IMR-90 (cell line): ENCODE measurements at regions not wholly inside any gene's neighbourhood (a gene's known extent, or its start where the extent isn't known, plus 50 kb on each side); places are given as distances from the start of the nearest gene placed in this dataset.

Experiments
- ATAC-seq: fragments of 200-7000 bp; cut with Tn5 transposase; 2 replicates; pipeline ENCODE4 v1.9.1; 2020; ENCODE audit warnings: low read depth, mild to moderate bottlenecking, moderate library complexity
- BruUV-seq: library from RNA; stranded (reverse); fragments of 400-500 nt; replicated peaks from 2 replicates; lab custom pipeline; 2021; lab: Mats Ljungman, UMichigan
- CTCF ChIA-PET: fragments of 300-600 bp; formaldehyde crosslinking; extraction: SDS; loops from one replicate; lab custom pipeline; 2021; ENCODE audit warnings: antibody characterized with exemption; lab: Yijun Ruan, JAX
- POLR2A ChIA-PET: fragments of 300-600 bp; sonication (Branson Sonifier 250); formaldehyde crosslinking; loops from one replicate; lab custom pipeline; 2022; ENCODE audit warnings: antibody characterized with exemption; ENCODE audit not compliant: unreplicated experiment; lab: Charles Lee
- DNase-seq: peaks from one replicate; pipeline ENCODE4 v3.0.0; 2013
- H2AFZ ChIP-seq: replicated peaks from 2 replicates; pipeline ENCODE3; 2013; ENCODE audit warnings: low read length, mild to moderate bottlenecking; ENCODE audit not compliant: poor library complexity
- H2AK5ac ChIP-seq: 2 replicates; pipeline ENCODE4 v1.6.1; 2013; ENCODE audit warnings: low read depth, low read length, inconsistent platforms
- H2AK9ac ChIP-seq: replicated peaks from 2 replicates; pipeline ENCODE3; 2013; ENCODE audit warnings: mild to moderate bottlenecking, low read depth, low read length, moderate library complexity; ENCODE audit not compliant: poor library complexity
- H2BK120ac ChIP-seq: 2 replicates; pipeline ENCODE4 v1.6.1; 2013; ENCODE audit warnings: low read depth, low read length, inconsistent platforms
- H2BK15ac ChIP-seq: 3 replicates; pipeline ENCODE4 v1.6.1; 2013; ENCODE audit warnings: low read depth, low read length, inconsistent platforms
- H2BK20ac ChIP-seq: 2 replicates; pipeline ENCODE4 v1.6.1; 2013; ENCODE audit warnings: low read depth, mild to moderate bottlenecking, inconsistent platforms, low read length, moderate library complexity
- H2BK5ac ChIP-seq: 2 replicates; pipeline ENCODE4 v1.6.1; 2013; ENCODE audit warnings: mild to moderate bottlenecking, low read depth, low read length, inconsistent platforms; ENCODE audit not compliant: poor library complexity, severe bottlenecking
- H3K14ac ChIP-seq: replicated peaks from 2 replicates; pipeline ENCODE4 v1.6.1; 2013; ENCODE audit warnings: low read depth, low read length, inconsistent platforms
- H3K18ac ChIP-seq: 2 replicates; pipeline ENCODE4 v1.6.1; 2013; ENCODE audit warnings: low read depth, low read length, control low read depth
- H3K23ac ChIP-seq: 2 replicates; pipeline ENCODE4 v1.6.1; 2013; ENCODE audit warnings: low read depth, low read length, inconsistent platforms
- H3K27ac ChIP-seq: 2 replicates; pipeline ENCODE4 v1.5.1; 2013; ENCODE audit warnings: mild to moderate bottlenecking, control low read depth, low read length; ENCODE audit not compliant: insufficient read depth
- H3K27me3 ChIP-seq: 2 replicates; pipeline ENCODE4 v1.6.1; 2013; ENCODE audit warnings: low read length; ENCODE audit not compliant: control insufficient read depth, insufficient read depth
- H3K36me3 ChIP-seq: 2 replicates; pipeline ENCODE4 v1.6.1; 2013; ENCODE audit warnings: low read length, mixed read lengths; ENCODE audit not compliant: control insufficient read depth, insufficient read depth
- H3K4ac ChIP-seq: 2 replicates; pipeline ENCODE4 v1.6.1; 2013; ENCODE audit warnings: low read depth, low read length, inconsistent platforms
- H3K4me1 ChIP-seq: 2 replicates; pipeline ENCODE4 v1.6.1; 2013; ENCODE audit warnings: low read length, mixed read lengths; ENCODE audit not compliant: control insufficient read depth, insufficient read depth
- H3K4me2 ChIP-seq: 2 replicates; pipeline ENCODE4 v1.6.1; 2013; ENCODE audit warnings: low read depth, mild to moderate bottlenecking, control low read depth, low read length, moderate library complexity
- H3K4me3 ChIP-seq: 2 replicates; pipeline ENCODE4 v1.5.1; 2013; ENCODE audit warnings: low read depth, mild to moderate bottlenecking, control low read depth, low read length, moderate library complexity; ENCODE audit not compliant: insufficient read depth
- H3K56ac ChIP-seq: 2 replicates; pipeline ENCODE4 v1.6.1; 2013; ENCODE audit warnings: low read length, inconsistent platforms; ENCODE audit not compliant: insufficient read depth; ENCODE audit errors: extremely low read depth
- H3K79me1 ChIP-seq, 2 experiments: 2 replicates each; pipeline ENCODE4 v1.6.1; 2013; ENCODE audit warnings: low read length in 2 of 2, inconsistent platforms in 1 of 2, low read depth in 1 of 2
- H3K9ac ChIP-seq: 2 replicates; pipeline ENCODE4 v1.6.1; 2013; ENCODE audit warnings: low read depth, low read length, control low read depth
- H3K9me1 ChIP-seq: 2 replicates; pipeline ENCODE4 v1.6.1; 2013; ENCODE audit warnings: low read length, inconsistent platforms; ENCODE audit not compliant: insufficient read depth
- H3K9me3 ChIP-seq: 2 replicates; pipeline ENCODE4 v1.6.1; 2013; ENCODE audit warnings: low read length; ENCODE audit not compliant: control insufficient read depth, insufficient read depth
- H4K20me1 ChIP-seq: 2 replicates; pipeline ENCODE4 v1.6.1; 2013; ENCODE audit warnings: low read length, inconsistent platforms; ENCODE audit not compliant: insufficient read depth
- H4K5ac ChIP-seq: 2 replicates; pipeline ENCODE4 v1.6.1; 2013; ENCODE audit warnings: mild to moderate bottlenecking, low read depth, low read length, control low read depth
- H4K8ac ChIP-seq, 2 experiments: 2 replicates each; pipeline ENCODE4 v1.6.1; 2013; ENCODE audit warnings: low read depth in 2 of 2, low read length in 2 of 2, control low read depth in 1 of 2, inconsistent platforms in 1 of 2
- H4K91ac ChIP-seq: 2 replicates; pipeline ENCODE4 v1.6.1; 2013; ENCODE audit warnings: low read depth, low read length, inconsistent platforms; ENCODE audit not compliant: insufficient read depth
- CEBPB ChIP-seq: IDR thresholded peaks from 2 replicates; pipeline ENCODE4 v1.6.1; 2012; ENCODE audit warnings: low read depth, low read length, improper control_type of control experiment
- FOS ChIP-seq: fragments of 150-350 bp; IDR thresholded peaks from 2 replicates; pipeline ENCODE4 v1.6.1; 2016; ENCODE audit warnings: low read depth, low read length
- MAZ ChIP-seq: IDR thresholded peaks from 2 replicates; pipeline ENCODE4 v1.6.1; 2012; ENCODE audit warnings: low read depth, mild to moderate bottlenecking, low read length, improper control_type of control experiment, moderate library complexity, borderline replicate concordance
- POLR2A ChIP-seq: IDR thresholded peaks from 2 replicates; pipeline ENCODE4 v1.6.1; 2012; ENCODE audit warnings: mild to moderate bottlenecking, low read depth, low read length
- RCOR1 ChIP-seq: IDR thresholded peaks from 2 replicates; pipeline ENCODE4 v1.6.1; 2012; ENCODE audit warnings: mild to moderate bottlenecking, low read length, improper control_type of control experiment; ENCODE audit not compliant: insufficient replicate concordance
- RFX5 ChIP-seq: IDR thresholded peaks from 2 replicates; pipeline ENCODE4 v1.8.0; 2012; ENCODE audit warnings: low read depth, mild to moderate bottlenecking, low read length, moderate library complexity
- WGBS, 2 experiments: methylation state at CpG; one replicate each; pipeline versions ENCODE4 v1.1.5 to v1.1.7; 2013; ENCODE audit warnings: missing lambda C conversion rate in 2 of 2; ENCODE audit not compliant: insufficient read length in 1 of 2; ENCODE audit errors: extremely low coverage in 2 of 2; 5-methylcytosine and 5-hydroxymethylcytosine counted together
- dilution Hi-C: fragments of 300-500 bp; cut with HindIII; formaldehyde crosslinking; loops from one replicate; pipeline ENCODE4 v1.14.3; 2018; ENCODE audit warnings: low sequenced_read_pairs; ENCODE audit not compliant: unreplicated experiment
- in situ Hi-C: fragments of 300-500 bp; cut with MboI; formaldehyde crosslinking; loops from 3 replicates; pipeline ENCODE4 v1.14.3; 2019; ENCODE audit warnings: low sequenced_read_pairs, inconsistent platforms, mixed read lengths
- intact Hi-C: fragments of 100-400 bp; cut with micrococcal nuclease; formaldehyde crosslinking; loops from 2 replicates; pipeline ENCODE4 v1.10.0; 2022
- TF ChIP-seq, protein P1 (sequence below): conservative IDR thresholded peaks from 2 replicates; pipeline ENCODE4 v1.5.1; 2012; ENCODE audit warnings: mild to moderate bottlenecking, low read depth, low read length, improper control_type of control experiment
- TF ChIP-seq, protein P2 (sequence below): fragments of 150-350 bp; IDR thresholded peaks from 2 replicates; pipeline ENCODE4 v1.6.1; 2017; ENCODE audit warnings: mild to moderate bottlenecking, antibody characterized with exemption, low read length, low read depth

DNA sequence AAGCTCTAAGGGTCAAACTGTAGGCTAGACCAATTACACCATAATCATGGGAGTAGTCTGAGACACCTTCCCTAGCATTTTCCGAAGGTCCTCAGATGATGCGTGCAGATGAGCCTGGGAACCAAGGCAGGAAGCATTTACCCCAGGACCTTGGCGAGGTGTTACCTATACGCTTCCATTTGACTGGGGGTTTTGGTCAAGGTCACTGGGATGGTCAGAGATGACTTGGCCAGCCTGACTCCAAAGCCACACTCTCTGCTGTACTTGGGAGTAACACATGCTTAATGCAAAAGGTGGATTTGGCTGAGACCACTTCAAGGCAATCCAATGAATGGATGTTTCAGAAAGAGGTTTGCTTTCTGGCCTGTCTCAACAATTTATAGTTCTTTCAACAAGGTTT, 98.9 kb upstream of the IRS2 start:
- Histone ChIP-seq H3K56ac (no peak overlapping the region), H3K9me3 (no peaks in the 10 kb centered on the region), H2BK5ac (no peak overlapping the region), H4K91ac (no peak overlapping the region), H3K4me3 (no peak overlapping the region), H3K4me2 (no peak overlapping the region), H3K9me1 (no peaks in the 10 kb centered on the region; the same call in 1 of the 2 replicates), H3K27ac (no peak overlapping the region), H3K79me1 (no peaks in the 10 kb centered on the region), H4K8ac (no peak overlapping the region), H3K4ac (no peak overlapping the region), H3K23ac (no peak overlapping the region), H3K18ac (no peak overlapping the region), H3K4me1 (no peaks in the 10 kb centered on the region), H4K20me1 (no peaks in the 10 kb centered on the region), H2AFZ (no peak overlapping the region), H2AK5ac (no peak overlapping the region), H4K5ac (no peak overlapping the region), H3K27me3 (peaks cover 8% of the 10 kb centered on the region), H2BK15ac (no peak overlapping the region), H2AK9ac (no peak overlapping the region), H2BK120ac (no peak overlapping the region), H3K36me3 (no peaks in the 10 kb centered on the region), H3K14ac (no peak overlapping the region), H3K9ac (no peak overlapping the region), H2BK20ac (no peak overlapping the region)
- in situ Hi-C loops (no loop called here), intact Hi-C loops (no loop called here), dilution Hi-C loops (no loop called here)
- ChIA-PET CTCF (no interaction called here), POLR2A (no interaction called here)
- DNase-seq (no peak), ATAC-seq (no peak)
- TF ChIP-seq, protein P1, sequence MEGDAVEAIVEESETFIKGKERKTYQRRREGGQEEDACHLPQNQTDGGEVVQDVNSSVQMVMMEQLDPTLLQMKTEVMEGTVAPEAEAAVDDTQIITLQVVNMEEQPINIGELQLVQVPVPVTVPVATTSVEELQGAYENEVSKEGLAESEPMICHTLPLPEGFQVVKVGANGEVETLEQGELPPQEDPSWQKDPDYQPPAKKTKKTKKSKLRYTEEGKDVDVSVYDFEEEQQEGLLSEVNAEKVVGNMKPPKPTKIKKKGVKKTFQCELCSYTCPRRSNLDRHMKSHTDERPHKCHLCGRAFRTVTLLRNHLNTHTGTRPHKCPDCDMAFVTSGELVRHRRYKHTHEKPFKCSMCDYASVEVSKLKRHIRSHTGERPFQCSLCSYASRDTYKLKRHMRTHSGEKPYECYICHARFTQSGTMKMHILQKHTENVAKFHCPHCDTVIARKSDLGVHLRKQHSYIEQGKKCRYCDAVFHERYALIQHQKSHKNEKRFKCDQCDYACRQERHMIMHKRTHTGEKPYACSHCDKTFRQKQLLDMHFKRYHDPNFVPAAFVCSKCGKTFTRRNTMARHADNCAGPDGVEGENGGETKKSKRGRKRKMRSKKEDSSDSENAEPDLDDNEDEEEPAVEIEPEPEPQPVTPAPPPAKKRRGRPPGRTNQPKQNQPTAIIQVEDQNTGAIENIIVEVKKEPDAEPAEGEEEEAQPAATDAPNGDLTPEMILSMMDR: no peak
- no peak for TF ChIP-seq POLR2A
- TF ChIP-seq, protein P2, sequence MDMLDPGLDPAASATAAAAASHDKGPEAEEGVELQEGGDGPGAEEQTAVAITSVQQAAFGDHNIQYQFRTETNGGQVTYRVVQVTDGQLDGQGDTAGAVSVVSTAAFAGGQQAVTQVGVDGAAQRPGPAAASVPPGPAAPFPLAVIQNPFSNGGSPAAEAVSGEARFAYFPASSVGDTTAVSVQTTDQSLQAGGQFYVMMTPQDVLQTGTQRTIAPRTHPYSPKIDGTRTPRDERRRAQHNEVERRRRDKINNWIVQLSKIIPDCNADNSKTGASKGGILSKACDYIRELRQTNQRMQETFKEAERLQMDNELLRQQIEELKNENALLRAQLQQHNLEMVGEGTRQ: no peak
- no peak for TF ChIP-seq RFX5
- TF ChIP-seq MAZ: no peak
- no peak for TF ChIP-seq RCOR1
- TF ChIP-seq CEBPB: no peak
- no peak for TF ChIP-seq FOS
- WGBS, 2 experiments: no CpG with 5 or more reads among the region's 4 CpGs
- no TSS peak for BruUV-seq
